Kidney capillary endothelial cell (primary cell): ENCODE measurements at regions not wholly inside any gene's neighbourhood (a gene's known extent, or its start where the extent isn't known, plus 50 kb on each side); places are given as distances from the start of the nearest gene placed in this dataset.
A peak's percentile ranks its signal among the peaks of the same experiment; 100 is the strongest.

Source experiments
- DNase-seq: peaks from one replicate; pipeline ENCODE4 v3.0.0-alpha.2; 2018; ENCODE audit warnings: low spot score

- no peak for DNase-seq
Observed at GRCh38 chr7:35533902-35534301, 161.0 kb downstream of the HERPUD2 start.

- no peak for DNase-seq
Observed at GRCh38 chr7:35530124-35531109, 164.5 kb downstream of the HERPUD2 start.

- DNase-seq = no peak
Observed at GRCh38 chr7:35529713-35530112, 165.2 kb downstream of the HERPUD2 start.

GRCh38 chr7:35528381-35528977 lies 166.5 kb downstream of the HERPUD2 start:
- no peak for DNase-seq

- DNase-seq = no peak
Observed at GRCh38 chr7:35526645-35527044, 168.3 kb downstream of the HERPUD2 start.

GRCh38 chr7:35524112-35524804 lies 170.7 kb downstream of the HERPUD2 start:
- DNase-seq = no peak

GRCh38 chr7:35523292-35523691 lies 171.6 kb downstream of the HERPUD2 start:
- DNase-seq = no peak

- no peak for DNase-seq
Observed at GRCh38 chr7:35522697-35523096, 172.2 kb downstream of the HERPUD2 start.

GRCh38 chr7:35521941-35522340 lies 173.0 kb downstream of the HERPUD2 start:
- DNase-seq = no peak

GRCh38 chr7:35520810-35521625 lies 173.9 kb downstream of the HERPUD2 start:
- DNase-seq = no peak

GRCh38 chr7:35519971-35520809 lies 174.7 kb downstream of the HERPUD2 start:
- peak; percentile 59 for DNase-seq

GRCh38 chr7:35518767-35519166 lies 176.2 kb downstream of the HERPUD2 start:
- no peak for DNase-seq

GRCh38 chr7:35516498-35516897 lies 178.4 kb downstream of the HERPUD2 start:
- no peak for DNase-seq

GRCh38 chr7:35513828-35514227 lies 181.1 kb downstream of the HERPUD2 start:
- no peak for DNase-seq

- DNase-seq = no peak
Observed at GRCh38 chr7:35513195-35513594, 181.7 kb downstream of the HERPUD2 start.

- no peak for DNase-seq
Observed at GRCh38 chr7:35512716-35513115, 182.2 kb downstream of the HERPUD2 start.

- DNase-seq = no peak
Observed at GRCh38 chr7:35508623-35509400, 186.1 kb downstream of the HERPUD2 start.

GRCh38 chr7:35505066-35505465 lies 189.9 kb downstream of the HERPUD2 start:
- no peak for DNase-seq

- no peak for DNase-seq
Observed at GRCh38 chr7:35504365-35504764, 190.6 kb downstream of the HERPUD2 start.

GRCh38 chr7:35501681-35502080 lies 193.3 kb downstream of the HERPUD2 start:
- DNase-seq = no peak
